KMS-11 (cell line): ENCODE measurements at regions not wholly inside any gene's neighbourhood (a gene's known extent, or its start where the extent isn't known, plus 50 kb on each side); places are given as distances from the start of the nearest gene placed in this dataset.

Source experiments
- H2AFZ ChIP-seq: fragments of 200-600 bp; sonication (generic); 2 replicates; pipeline ENCODE4 v1.6.1; 2016; ENCODE audit warnings: antibody characterized with exemption, mixed run types, low read depth
- H3K27ac ChIP-seq: fragments of 200-600 bp; sonication (generic); 2 replicates; pipeline ENCODE4 v1.6.1; 2016; ENCODE audit warnings: mild to moderate bottlenecking, mixed run types
- H3K27me3 ChIP-seq: fragments of 200-600 bp; sonication (generic); 2 replicates; pipeline ENCODE4 v1.6.1; 2017; ENCODE audit warnings: mild to moderate bottlenecking, low read depth, mixed run types, moderate library complexity; ENCODE audit not compliant: insufficient read depth
- H3K36me3 ChIP-seq: fragments of 200-600 bp; sonication (generic); 2 replicates; pipeline ENCODE4 v1.6.1; 2017; ENCODE audit warnings: mild to moderate bottlenecking, mixed run types; ENCODE audit not compliant: insufficient read depth
- H3K4me1 ChIP-seq: fragments of 200-600 bp; sonication (generic); 2 replicates; pipeline ENCODE4 v1.6.1; 2016; ENCODE audit warnings: mild to moderate bottlenecking, low read depth, mixed run types; ENCODE audit not compliant: poor library complexity, severe bottlenecking
- H3K4me2 ChIP-seq: fragments of 200-600 bp; sonication (generic); 2 replicates; pipeline ENCODE4 v1.7.0; 2016; ENCODE audit warnings: mild to moderate bottlenecking, mixed run types
- H3K4me3 ChIP-seq: fragments of 200-600 bp; sonication (generic); IDR thresholded peaks from 2 replicates; pipeline ENCODE4 v1.6.1; 2017; ENCODE audit warnings: low read depth, low read length, mixed read lengths; ENCODE audit not compliant: insufficient read depth
- H3K79me2 ChIP-seq: fragments of 200-600 bp; sonication (generic); 2 replicates; pipeline ENCODE4 v1.6.1; 2016; ENCODE audit warnings: low read depth, mixed run types; ENCODE audit not compliant: insufficient read depth
- H3K9ac ChIP-seq: fragments of 200-600 bp; sonication (generic); 2 replicates; pipeline ENCODE4 v1.6.1; 2016; ENCODE audit warnings: mild to moderate bottlenecking, mixed run types
- H4K20me1 ChIP-seq: fragments of 200-600 bp; sonication (generic); 2 replicates; pipeline ENCODE4 v1.6.1; 2016; ENCODE audit warnings: mild to moderate bottlenecking, mixed run types; ENCODE audit not compliant: insufficient read depth
- TF ChIP-seq, protein P1 (sequence below): fragments of 200-600 bp; sonication (generic); conservative IDR thresholded peaks from 2 replicates; pipeline ENCODE4 v1.6.1; 2017; ENCODE audit warnings: low read depth, mild to moderate bottlenecking, antibody characterized with exemption, low read length, moderate library complexity, mixed read lengths

DNA sequence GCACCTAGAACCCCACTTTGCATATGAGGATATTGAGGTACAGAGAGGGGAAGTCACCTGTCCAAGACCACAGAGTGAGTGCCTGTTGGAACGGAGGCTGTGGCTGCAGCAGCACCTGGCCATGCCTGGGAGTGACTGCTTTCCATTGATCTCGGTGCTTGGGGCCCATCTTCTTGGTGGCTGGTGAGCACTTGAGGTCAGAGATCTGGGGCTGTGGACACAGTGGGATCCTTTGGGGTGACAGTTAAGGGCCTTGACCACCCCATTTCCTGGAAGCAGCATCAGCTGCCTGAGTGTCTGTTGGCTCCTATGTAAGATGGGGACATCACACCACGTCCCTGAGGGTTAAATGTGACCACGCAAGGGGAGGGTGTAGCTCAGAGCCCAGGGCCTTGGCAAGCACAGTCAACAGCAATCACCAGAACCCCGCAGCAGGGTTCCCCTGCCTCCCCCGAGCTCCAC lies 111.7 kb downstream of the IRF8 start:
- Histone ChIP-seq H3K79me2 (no peaks in the 10 kb centered on the region), H3K36me3 (no peaks in the 10 kb centered on the region), H3K9ac (no peak overlapping the region), H4K20me1 (no peaks in the 10 kb centered on the region), H3K4me2 (no peak overlapping the region), H3K4me3 (no peak overlapping the region), H3K27me3 (peaks cover 5% of the 10 kb centered on the region), H2AFZ (no peak overlapping the region), H3K4me1 (no peaks in the 10 kb centered on the region), H3K27ac (no peak overlapping the region)
- TF ChIP-seq, protein P1, sequence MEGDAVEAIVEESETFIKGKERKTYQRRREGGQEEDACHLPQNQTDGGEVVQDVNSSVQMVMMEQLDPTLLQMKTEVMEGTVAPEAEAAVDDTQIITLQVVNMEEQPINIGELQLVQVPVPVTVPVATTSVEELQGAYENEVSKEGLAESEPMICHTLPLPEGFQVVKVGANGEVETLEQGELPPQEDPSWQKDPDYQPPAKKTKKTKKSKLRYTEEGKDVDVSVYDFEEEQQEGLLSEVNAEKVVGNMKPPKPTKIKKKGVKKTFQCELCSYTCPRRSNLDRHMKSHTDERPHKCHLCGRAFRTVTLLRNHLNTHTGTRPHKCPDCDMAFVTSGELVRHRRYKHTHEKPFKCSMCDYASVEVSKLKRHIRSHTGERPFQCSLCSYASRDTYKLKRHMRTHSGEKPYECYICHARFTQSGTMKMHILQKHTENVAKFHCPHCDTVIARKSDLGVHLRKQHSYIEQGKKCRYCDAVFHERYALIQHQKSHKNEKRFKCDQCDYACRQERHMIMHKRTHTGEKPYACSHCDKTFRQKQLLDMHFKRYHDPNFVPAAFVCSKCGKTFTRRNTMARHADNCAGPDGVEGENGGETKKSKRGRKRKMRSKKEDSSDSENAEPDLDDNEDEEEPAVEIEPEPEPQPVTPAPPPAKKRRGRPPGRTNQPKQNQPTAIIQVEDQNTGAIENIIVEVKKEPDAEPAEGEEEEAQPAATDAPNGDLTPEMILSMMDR, result no peak

DNA sequence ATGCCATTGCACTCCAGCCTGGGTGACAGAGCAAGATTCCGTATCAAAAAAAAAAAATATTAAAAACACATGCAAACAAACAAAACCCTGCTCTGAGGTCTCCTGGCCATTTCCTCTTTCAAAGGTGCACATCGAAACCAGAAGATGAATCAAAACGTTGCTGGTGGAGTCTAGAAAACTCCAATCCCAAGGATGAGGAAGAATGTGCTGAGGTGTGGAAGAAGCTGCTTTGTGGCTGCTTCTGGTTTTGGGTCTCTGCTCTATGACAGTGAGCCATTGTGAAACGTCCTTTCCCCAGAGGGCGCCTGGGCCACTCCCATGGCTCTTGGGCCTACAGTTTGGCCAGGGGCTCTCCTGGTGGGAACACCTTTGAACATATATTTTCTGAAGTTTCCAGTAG lies 112.6 kb downstream of the IRF8 start:
- Histone ChIP-seq H3K27ac (no peak overlapping the region), H3K4me3 (no peak overlapping the region), H3K9ac (no peak overlapping the region), H3K27me3 (no peaks in the 10 kb centered on the region; the same call in 1 of the 2 replicates), H3K36me3 (no peaks in the 10 kb centered on the region), H3K4me1 (no peaks in the 10 kb centered on the region), H4K20me1 (no peaks in the 10 kb centered on the region), H3K79me2 (no peaks in the 10 kb centered on the region), H2AFZ (no peak overlapping the region), H3K4me2 (no peak overlapping the region)
- TF ChIP-seq, protein P1, result no peak

DNA sequence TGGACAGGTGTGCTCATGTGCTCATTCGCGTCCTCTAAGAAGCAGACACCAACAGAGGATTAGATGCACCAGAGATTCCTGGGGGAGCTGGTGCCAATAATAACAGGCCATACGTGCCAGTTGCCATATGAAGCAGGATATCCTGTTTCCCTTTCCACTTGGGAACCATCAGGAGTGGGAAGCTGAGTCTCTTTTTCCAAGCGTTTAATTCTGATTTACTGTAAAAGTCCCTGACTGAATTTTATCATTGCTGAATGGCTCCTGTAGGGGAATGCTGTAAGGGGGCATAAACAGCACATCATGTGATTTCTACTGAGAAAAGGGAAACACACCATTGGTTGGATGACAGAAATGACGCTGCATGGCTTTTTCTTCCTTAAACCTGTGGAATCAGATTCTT lies 113.3 kb downstream of the IRF8 start:
- Histone ChIP-seq H3K4me2 (no peak overlapping the region), H3K4me3 (no peak overlapping the region), H4K20me1 (no peaks in the 10 kb centered on the region), H3K79me2 (no peaks in the 10 kb centered on the region), H3K4me1 (no peaks in the 10 kb centered on the region), H3K27me3 (no peaks in the 10 kb centered on the region; the same call in 1 of the 2 replicates), H3K36me3 (no peaks in the 10 kb centered on the region), H3K27ac (no peak overlapping the region), H3K9ac (no peak overlapping the region), H2AFZ (no peak overlapping the region)
- TF ChIP-seq, protein P1, result no peak

DNA sequence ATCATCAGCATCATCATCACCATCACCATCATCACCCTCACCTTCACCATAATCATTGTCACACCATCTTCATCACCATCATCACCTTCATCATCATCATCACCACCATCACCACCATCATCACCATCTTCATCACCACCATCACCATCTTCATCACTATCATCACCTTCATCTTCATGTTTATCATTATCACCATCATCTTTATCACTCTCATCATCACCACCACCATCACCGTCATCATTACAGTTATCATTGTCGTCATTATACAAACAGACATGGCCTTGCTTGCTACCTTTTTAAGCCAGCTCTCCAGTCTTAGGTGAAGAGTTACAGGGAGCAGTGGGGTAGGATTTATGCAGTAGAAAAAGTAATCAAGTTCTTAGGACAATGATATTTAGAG lies 114.9 kb downstream of the IRF8 start:
- Histone ChIP-seq H3K79me2 (no peaks in the 10 kb centered on the region), H3K4me1 (no peaks in the 10 kb centered on the region), H2AFZ (no peak overlapping the region), H3K27ac (no peak overlapping the region), H3K4me2 (no peak overlapping the region), H3K4me3 (no peak overlapping the region), H3K9ac (no peak overlapping the region), H3K36me3 (no peaks in the 10 kb centered on the region), H4K20me1 (no peaks in the 10 kb centered on the region), H3K27me3 (no peaks in the 10 kb centered on the region; the same call in 1 of the 2 replicates)
- TF ChIP-seq, protein P1, result no peak
